ENCODE measurements at regions not wholly inside any gene's neighbourhood (a gene's known extent, or its start where the extent isn't known, plus 50 kb on each side); places are given as distances from the start of the nearest gene placed in this dataset.
"Not testable (repeated sequence)": the region's sequence is repeated elsewhere in the genome, so short reads cannot be mapped to it uniquely, and the experiment has no call there.

DNA sequence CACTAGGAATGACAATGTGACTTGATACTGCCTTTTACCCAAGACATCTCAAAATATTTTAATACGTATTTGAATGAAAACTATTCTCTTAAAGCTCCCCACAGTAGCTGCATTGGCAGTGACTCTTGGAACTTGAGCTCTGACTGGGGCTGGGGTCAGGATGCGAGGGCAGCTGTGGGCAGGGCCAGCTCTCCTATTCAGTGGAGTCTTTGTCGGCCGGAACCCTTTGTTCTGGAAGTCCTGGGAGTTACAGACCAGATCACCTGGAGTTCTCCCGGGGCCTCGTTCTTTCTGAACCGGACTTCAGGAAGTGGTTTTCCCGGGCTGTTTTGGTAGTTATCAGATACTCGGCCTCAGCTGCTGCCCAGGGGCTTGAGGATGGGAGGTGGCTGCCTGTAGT is 84.9 kb downstream of the NPIPB11 start:
- H3K9me3 ChIP-seq = no peaks in the 10 kb centered on the region
- no peak for TF ChIP-seq POLR2A (IDR thresholded peaks at IDR 0.05)
- TF ChIP-seq CTCF (IDR thresholded peaks at IDR 0.05) = no peak
- intact Hi-C loops (cut with DNase I) = no loop called here
- no peaks in the 10 kb centered on the region for H3K27me3 ChIP-seq
- peaks cover 14 to 26% of the 10 kb centered on the region in 2 donors for H3K4me1 ChIP-seq
- WGBS, 2 donors = 81 to 94% methylated on average over 4 to 9 of the region's 9 CpGs
- H3K27ac ChIP-seq = no peak overlapping the region
- H3K4me3 ChIP-seq (replicated peaks in 1 of 3) = no peak overlapping the region
- no peak for DNase-seq
- no peaks in the 10 kb centered on the region for H3K36me3 ChIP-seq

DNA sequence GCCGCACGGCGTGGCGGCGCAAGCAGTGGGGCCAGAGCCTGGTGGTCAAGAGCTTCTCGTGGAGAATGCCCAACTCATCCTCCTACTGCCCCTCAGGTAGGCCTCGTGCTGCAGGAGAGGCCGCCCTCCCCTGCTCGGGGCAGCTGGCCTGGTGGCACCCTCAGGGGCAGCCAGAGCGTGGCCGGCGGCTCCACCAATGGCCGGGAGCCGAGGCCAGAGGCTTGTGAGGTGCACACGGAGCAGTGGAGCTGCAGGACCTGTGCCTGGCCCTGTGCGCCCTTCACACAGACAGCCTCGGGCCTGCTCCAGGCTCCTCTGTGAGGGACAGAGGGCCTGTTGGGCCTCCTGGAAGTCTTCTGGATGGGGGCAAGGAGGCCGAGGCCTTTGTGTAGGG is 85.5 kb downstream of the NPIPB11 start:
- intact Hi-C loops (cut with DNase I) = no loop called here
- no peak for TF ChIP-seq CTCF (IDR thresholded peaks at IDR 0.05)
- TF ChIP-seq POLR2A (IDR thresholded peaks at IDR 0.05) = no peak
- 98% methylated on average over 7 of the region's 18 CpGs; no CpG with 5 or more reads in 1 of the 2 donors for WGBS, 2 donors
- Histone ChIP-seq H3K4me1 (peaks cover 14 to 26% of the 10 kb centered on the region in 2 donors), H3K27me3 (no peaks in the 10 kb centered on the region), H3K4me3 (replicated peaks in 1 of 3) (no peak overlapping the region), H3K36me3 (no peaks in the 10 kb centered on the region), H3K9me3 (no peaks in the 10 kb centered on the region), H3K27ac (no peak overlapping the region)
- no peak for DNase-seq

GRCh38 chr16:29320274-29320999 is 86.1 kb downstream of the NPIPB11 start:
- Histone ChIP-seq H3K36me3 (no peaks in the 10 kb centered on the region), H3K9me3 (no peaks in the 10 kb centered on the region), H3K27me3 (no peaks in the 10 kb centered on the region), H3K4me3 (replicated peaks in 1 of 3) (no peak overlapping the region), H3K27ac (peak overlapping the region in 1 of 3 donors; percentile 58), H3K4me1 (peaks cover 14 to 26% of the 10 kb centered on the region in 2 donors)
- no peak for DNase-seq
- 92 to 98% methylated on average over 12 to 13 of the region's 14 CpGs for WGBS, 2 donors
- no peak for TF ChIP-seq POLR2A (IDR thresholded peaks at IDR 0.05)
- no peak for TF ChIP-seq CTCF (IDR thresholded peaks at IDR 0.05)
- intact Hi-C loops (cut with DNase I) = no loop called here

- H3K9me3 ChIP-seq = no peaks in the 10 kb centered on the region
- intact Hi-C loops (cut with DNase I) = no loop called here
- no peaks in the 10 kb centered on the region for H3K36me3 ChIP-seq
- 79 to 80% methylated on average over 10 of the region's 10 CpGs for WGBS, 2 donors
- no peak overlapping the region for H3K4me3 ChIP-seq (replicated peaks in 1 of 3)
- no peak for DNase-seq
- no peaks in the 10 kb centered on the region for H3K27me3 ChIP-seq
- TF ChIP-seq POLR2A (IDR thresholded peaks at IDR 0.05) = no peak
- no peak for TF ChIP-seq CTCF (IDR thresholded peaks at IDR 0.05)
- H3K27ac ChIP-seq = peak overlapping the region in 1 of 3 donors; percentile 58
- peaks cover 14 to 26% of the 10 kb centered on the region in 2 donors for H3K4me1 ChIP-seq
These were observed 86.8 kb downstream of the NPIPB11 start for GRCh38 chr16:29319726-29320125.

GRCh38 chr16:29318561-29318968 is 87.9 kb downstream of the NPIPB11 start:
- peak; percentile 56 to 57 for DNase-seq
- H3K4me3 ChIP-seq (replicated peaks in 1 of 3); H3K36me3 ChIP-seq; intact Hi-C loops (cut with DNase I); H3K9me3 ChIP-seq; H3K27me3 ChIP-seq: not testable (repeated sequence)
- WGBS, 2 donors = 19 to 24% methylated on average over 10 of the region's 10 CpGs
- peak in 4 of 6 experiments; percentile 26 to 39 (median 33) for TF ChIP-seq CTCF (IDR thresholded peaks at IDR 0.05)
- H3K4me1 ChIP-seq = peaks cover 14 to 26% of the 10 kb centered on the region in 2 donors
- peak overlapping the region in 2 of 3 donors; percentile 41 to 54 for H3K27ac ChIP-seq

Measured in thyroid gland (tissue), 4 donors.